Naive thymus-derived CD8-positive, alpha-beta T cell (primary cell): ENCODE measurements at regions not wholly inside any gene's neighbourhood (a gene's known extent, or its start where the extent isn't known, plus 50 kb on each side); places are given as distances from the start of the nearest gene placed in this dataset.

ENCODE experiments used
- ATAC-seq, 2 donors: fragments of 150-1000 bp; cut with Tn5 transposase in 1 of 2; sonication (Bioruptor Pico), chemical (Tn5 transposase) in 1 of 2; 1 replicate in 1 of 2; 2 replicates in 1 of 2; pipeline ENCODE4 v1.10.0; 2021; ENCODE audit warnings: mild to moderate bottlenecking in 2 of 2, moderate library complexity in 2 of 2
- POLR2A ChIA-PET: fragments of 350-600 bp; sonication (Branson Sonifier 250); formaldehyde crosslinking; loops from one replicate; lab custom pipeline; 2021; ENCODE audit warnings: antibody characterized with exemption; lab: Charles Lee
- DNase-seq, 10 donors: peaks; one replicate each; pipeline versions ENCODE4 v3.0.0 to v3.0.0-alpha.2; 2020 to 2022
- H3K27ac Mint-ChIP-seq, 10 donors: one replicate each; pipeline ENCODE4 v1.8.0; 2020 to 2022; ENCODE audit warnings: mild to moderate bottlenecking in 10 of 10, mixed read lengths in 10 of 10, moderate library complexity in 4 of 10, inconsistent platforms in 1 of 10
- H3K27me3 Mint-ChIP-seq, 5 donors: one replicate each; pipeline ENCODE4 v1.8.0; 2021 to 2022; ENCODE audit warnings: mixed read lengths in 5 of 5
- H3K36me3 Mint-ChIP-seq, 3 donors: one replicate each; pipeline ENCODE4 v1.8.0; 2020 to 2022; ENCODE audit warnings: mixed read lengths in 3 of 3, mild to moderate bottlenecking in 2 of 3, inconsistent platforms in 1 of 3
- H3K4me1 Mint-ChIP-seq, 4 donors: one replicate each; pipeline ENCODE4 v1.8.0; 2021 to 2022; ENCODE audit warnings: mixed read lengths in 4 of 4
- H3K4me3 Mint-ChIP-seq, 10 donors: one replicate each; pipeline ENCODE4 v1.8.0; 2020 to 2022; ENCODE audit warnings: mild to moderate bottlenecking in 10 of 10, mixed read lengths in 10 of 10, moderate library complexity in 6 of 10, inconsistent platforms in 1 of 10
- H3K9me3 Mint-ChIP-seq, 9 donors: one replicate each; pipeline ENCODE4 v1.8.0; 2020 to 2022; ENCODE audit warnings: mixed read lengths in 9 of 9, mild to moderate bottlenecking in 3 of 9, inconsistent platforms in 1 of 9, moderate library complexity in 1 of 9

DNA sequence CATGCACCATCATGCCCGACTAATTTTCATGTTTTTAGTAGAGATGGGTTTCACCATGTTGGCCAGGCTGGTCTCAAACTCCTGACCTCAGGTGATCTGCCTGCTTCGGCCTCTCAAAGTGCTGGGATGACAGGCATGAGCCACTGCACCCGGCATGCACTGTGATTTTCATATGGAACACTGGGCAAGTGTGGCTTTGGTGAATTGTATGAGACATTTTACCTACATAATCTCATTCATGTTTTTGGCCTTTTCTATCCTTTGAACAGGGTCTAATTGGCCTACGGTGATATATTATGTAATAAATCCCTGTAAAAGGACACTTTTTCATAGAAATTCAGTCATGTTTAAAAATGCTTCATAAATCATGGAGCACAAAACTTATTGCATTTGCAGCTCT is 128.7 kb upstream of the SEMA6A start:
- no peaks in the 10 kb centered on the region for H3K36me3 Mint-ChIP-seq
- POLR2A ChIA-PET = no interaction called here
- H3K4me1 Mint-ChIP-seq = no peaks in the 10 kb centered on the region
- H3K27ac Mint-ChIP-seq = no peak overlapping the region
- no peak overlapping the region for H3K4me3 Mint-ChIP-seq
- no peak for DNase-seq
- no peaks in the 10 kb centered on the region for H3K27me3 Mint-ChIP-seq
- no peak for ATAC-seq
- peaks cover 0 to 2% (median 0%) of the 10 kb centered on the region in 9 donors for H3K9me3 Mint-ChIP-seq

DNA sequence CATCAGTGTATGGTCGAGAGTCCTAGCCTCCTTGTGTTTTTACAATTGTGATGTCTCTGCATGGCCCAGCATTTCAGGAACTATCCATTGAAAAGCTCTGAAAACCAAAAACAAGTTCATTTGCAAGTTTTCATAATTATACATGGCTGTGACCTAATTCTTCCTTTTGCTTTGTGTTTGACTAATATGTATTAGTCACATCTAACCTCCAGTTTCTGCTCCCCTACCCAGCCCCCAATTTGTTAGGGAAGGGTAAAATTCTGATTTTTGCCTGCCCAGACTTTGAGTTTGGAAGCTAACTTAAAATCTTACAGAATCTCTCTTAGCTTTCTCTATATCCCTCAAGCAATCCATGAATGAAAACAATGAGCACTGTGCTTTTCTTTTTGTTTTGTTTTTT is 128.2 kb upstream of the SEMA6A start:
- ATAC-seq (no peak), DNase-seq (no peak)
- H3K27me3 Mint-ChIP-seq = no peaks in the 10 kb centered on the region
- POLR2A ChIA-PET = no interaction called here
- H3K4me3 Mint-ChIP-seq = no peak overlapping the region
- peaks cover 0 to 2% (median 0%) of the 10 kb centered on the region in 9 donors for H3K9me3 Mint-ChIP-seq
- no peaks in the 10 kb centered on the region for H3K4me1 Mint-ChIP-seq
- no peaks in the 10 kb centered on the region for H3K36me3 Mint-ChIP-seq
- no peak overlapping the region for H3K27ac Mint-ChIP-seq

- peaks cover 0 to 5% (median 0%) of the 10 kb centered on the region in 9 donors for H3K9me3 Mint-ChIP-seq
Observed at GRCh38 chr5:116699332-116699731, 124.7 kb upstream of the SEMA6A start.

GRCh38 chr5:116696366-116696765 is 121.7 kb upstream of the SEMA6A start:
- peaks cover 0 to 5% (median 0%) of the 10 kb centered on the region in 9 donors for H3K9me3 Mint-ChIP-seq
- no peak overlapping the region for H3K4me3 Mint-ChIP-seq
- POLR2A ChIA-PET = no interaction called here
- no peaks in the 10 kb centered on the region for H3K36me3 Mint-ChIP-seq
- DNase-seq (no peak), ATAC-seq (no peak)
- no peaks in the 10 kb centered on the region for H3K4me1 Mint-ChIP-seq
- H3K27me3 Mint-ChIP-seq = peaks cover 0 to 7% (median 0%) of the 10 kb centered on the region in 5 donors
- H3K27ac Mint-ChIP-seq = no peak overlapping the region

More at GRCh38 chr5:116699332-116699731, 124.7 kb upstream of the SEMA6A start:
- H3K36me3 Mint-ChIP-seq = no peaks in the 10 kb centered on the region
- no peaks in the 10 kb centered on the region for H3K4me1 Mint-ChIP-seq
- peaks cover 0 to 7% (median 0%) of the 10 kb centered on the region in 5 donors for H3K27me3 Mint-ChIP-seq
- no peak overlapping the region for H3K4me3 Mint-ChIP-seq
- H3K27ac Mint-ChIP-seq = no peak overlapping the region
- ATAC-seq (no peak), DNase-seq (no peak)
- POLR2A ChIA-PET = no interaction called here

- no peak for DNase-seq
- POLR2A ChIA-PET = no interaction called here
- H3K4me1 Mint-ChIP-seq = no peaks in the 10 kb centered on the region
- ATAC-seq = no peak
- no peak overlapping the region for H3K27ac Mint-ChIP-seq
- no peak overlapping the region for H3K4me3 Mint-ChIP-seq
- peaks cover 0 to 7% (median 0%) of the 10 kb centered on the region in 5 donors for H3K27me3 Mint-ChIP-seq
- peaks cover 0 to 5% (median 0%) of the 10 kb centered on the region in 9 donors for H3K9me3 Mint-ChIP-seq
- H3K36me3 Mint-ChIP-seq = no peaks in the 10 kb centered on the region
Observed at GRCh38 chr5:116695681-116696080, 121.1 kb upstream of the SEMA6A start.

GRCh38 chr5:116686438-116686837 is 111.8 kb upstream of the SEMA6A start:
- POLR2A ChIA-PET = no interaction called here
- H3K36me3 Mint-ChIP-seq = no peaks in the 10 kb centered on the region
- H3K9me3 Mint-ChIP-seq = no peaks in the 10 kb centered on the region
- no peak overlapping the region for H3K4me3 Mint-ChIP-seq
- no peaks in the 10 kb centered on the region for H3K4me1 Mint-ChIP-seq
- H3K27ac Mint-ChIP-seq = no peak overlapping the region
- no peak for DNase-seq
- no peak for ATAC-seq
- peaks cover 2 to 39% (median 7%) of the 10 kb centered on the region in 5 donors for H3K27me3 Mint-ChIP-seq

- POLR2A ChIA-PET = no interaction called here
- H3K36me3 Mint-ChIP-seq = no peaks in the 10 kb centered on the region
- no peaks in the 10 kb centered on the region for H3K4me1 Mint-ChIP-seq
- ATAC-seq (no peak), DNase-seq (no peak)
- H3K27ac Mint-ChIP-seq = no peak overlapping the region
- H3K9me3 Mint-ChIP-seq = no peaks in the 10 kb centered on the region
- no peak overlapping the region for H3K4me3 Mint-ChIP-seq
- H3K27me3 Mint-ChIP-seq = peaks cover 2 to 43% (median 7%) of the 10 kb centered on the region in 5 donors
Observed at GRCh38 chr5:116685931-116686330, 111.3 kb upstream of the SEMA6A start.

- no peak for ATAC-seq
- peaks cover 0 to 5% (median 0%) of the 10 kb centered on the region in 9 donors for H3K9me3 Mint-ChIP-seq
- H3K27ac Mint-ChIP-seq = no peak overlapping the region
- H3K4me1 Mint-ChIP-seq = no peaks in the 10 kb centered on the region
- POLR2A ChIA-PET = no interaction called here
- H3K27me3 Mint-ChIP-seq = peaks cover 2 to 52% (median 7%) of the 10 kb centered on the region in 5 donors
- no peak for DNase-seq
- no peak overlapping the region for H3K4me3 Mint-ChIP-seq
- H3K36me3 Mint-ChIP-seq = no peaks in the 10 kb centered on the region
Observed at GRCh38 chr5:116685069-116685468, 110.4 kb upstream of the SEMA6A start.

- H3K27me3 Mint-ChIP-seq = peaks cover 0 to 50% (median 11%) of the 10 kb centered on the region in 5 donors
- peaks cover 0 to 8% (median 0%) of the 10 kb centered on the region in 9 donors for H3K9me3 Mint-ChIP-seq
- H3K4me3 Mint-ChIP-seq = no peak overlapping the region
- no peak for DNase-seq
- H3K27ac Mint-ChIP-seq = no peak overlapping the region
- ATAC-seq = no peak
- no peaks in the 10 kb centered on the region for H3K4me1 Mint-ChIP-seq
- H3K36me3 Mint-ChIP-seq = no peaks in the 10 kb centered on the region
- POLR2A ChIA-PET = no interaction called here
Observed at GRCh38 chr5:116681334-116682013, 106.9 kb upstream of the SEMA6A start.

DNA sequence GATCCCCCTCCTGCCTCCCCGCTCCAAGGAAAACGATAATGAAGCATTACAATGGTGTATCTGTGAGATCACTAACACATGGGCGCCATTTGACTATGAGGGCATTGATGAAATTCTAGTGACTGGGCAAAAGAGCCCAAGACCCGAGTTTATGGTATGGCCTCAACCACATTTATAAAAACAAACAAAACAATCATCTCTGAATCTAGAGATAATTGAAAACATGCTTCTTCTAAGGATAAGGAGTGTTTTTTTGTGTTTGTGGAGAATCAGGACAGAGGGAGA is 100.9 kb upstream of the SEMA6A start:
- peaks cover 2 to 19% (median 6%) of the 10 kb centered on the region in 5 donors for H3K27me3 Mint-ChIP-seq
- POLR2A ChIA-PET = no interaction called here
- DNase-seq (no peak), ATAC-seq (no peak)
- no peak overlapping the region for H3K27ac Mint-ChIP-seq
- no peaks in the 10 kb centered on the region for H3K36me3 Mint-ChIP-seq
- H3K9me3 Mint-ChIP-seq = peaks cover 0 to 9% (median 0%) of the 10 kb centered on the region in 9 donors
- H3K4me1 Mint-ChIP-seq = no peaks in the 10 kb centered on the region
- H3K4me3 Mint-ChIP-seq = no peak overlapping the region

DNA sequence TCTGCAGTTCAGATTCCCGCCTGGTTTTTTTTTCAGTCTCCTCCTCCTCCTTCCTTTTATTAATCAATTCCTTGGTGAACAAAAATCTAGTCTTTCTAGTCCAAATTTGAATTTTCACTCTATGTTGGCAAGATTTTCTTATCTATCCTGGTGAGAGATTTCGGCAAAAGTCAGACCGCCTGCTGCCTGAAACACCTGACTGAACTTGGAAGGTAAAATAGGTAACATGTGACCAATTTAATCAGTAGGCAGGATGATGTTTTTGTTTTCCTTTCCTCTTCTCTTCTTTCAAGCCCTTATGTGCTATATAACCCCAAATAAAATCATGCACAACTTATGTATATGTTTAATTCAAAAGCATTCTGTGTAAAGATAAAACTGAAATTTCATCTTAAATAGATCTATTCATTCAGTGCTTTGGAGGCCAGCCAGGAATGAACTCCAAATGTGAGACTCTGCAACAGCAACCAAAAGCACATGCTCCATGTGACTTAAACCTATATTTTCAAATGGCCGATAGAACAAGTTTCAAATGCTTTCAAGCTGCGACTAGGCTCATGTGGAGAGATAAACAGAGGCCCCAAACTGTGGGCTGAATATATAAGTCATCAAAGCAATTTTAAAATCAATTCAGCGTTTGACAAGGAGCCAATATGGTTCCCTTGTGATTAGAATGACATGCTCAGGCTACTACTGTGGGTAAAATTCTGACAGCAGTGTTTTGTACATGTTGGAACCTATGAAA is 100.4 kb upstream of the SEMA6A start:
- POLR2A ChIA-PET = no interaction called here
- peaks cover 1 to 14% (median 5%) of the 10 kb centered on the region in 5 donors for H3K27me3 Mint-ChIP-seq
- peaks cover 0 to 9% (median 0%) of the 10 kb centered on the region in 9 donors for H3K9me3 Mint-ChIP-seq
- no peak for DNase-seq
- H3K36me3 Mint-ChIP-seq = no peaks in the 10 kb centered on the region
- H3K27ac Mint-ChIP-seq = peak overlapping the region in 1 of 10 donors; percentile 14
- ATAC-seq = no peak
- no peaks in the 10 kb centered on the region for H3K4me1 Mint-ChIP-seq
- no peak overlapping the region for H3K4me3 Mint-ChIP-seq

- Mint-ChIP-seq H3K36me3 (no peaks in the 10 kb centered on the region), H3K27ac (no peak overlapping the region), H3K4me3 (no peak overlapping the region), H3K27me3 (peaks cover 0 to 10% (median 3%) of the 10 kb centered on the region in 5 donors), H3K4me1 (no peaks in the 10 kb centered on the region), H3K9me3 (peaks cover 0 to 7% (median 0%) of the 10 kb centered on the region in 9 donors)
- DNase-seq (no peak), ATAC-seq (no peak)
- POLR2A ChIA-PET = no interaction called here
Observed at GRCh38 chr5:116673453-116673852, 98.8 kb upstream of the SEMA6A start.

- peaks cover 0 to 2% (median 0%) of the 10 kb centered on the region in 9 donors for H3K9me3 Mint-ChIP-seq
- DNase-seq (no peak), ATAC-seq (no peak)
- POLR2A ChIA-PET = no interaction called here
- peaks cover 0 to 10% (median 3%) of the 10 kb centered on the region in 5 donors for H3K27me3 Mint-ChIP-seq
- H3K27ac Mint-ChIP-seq = no peak overlapping the region
- H3K4me3 Mint-ChIP-seq = no peak overlapping the region
- no peaks in the 10 kb centered on the region for H3K4me1 Mint-ChIP-seq
- no peaks in the 10 kb centered on the region for H3K36me3 Mint-ChIP-seq
Observed at GRCh38 chr5:116672203-116672602, 97.6 kb upstream of the SEMA6A start.
